PC-9 (cell line): ENCODE measurements at regions not wholly inside any gene's neighbourhood (a gene's known extent, or its start where the extent isn't known, plus 50 kb on each side); places are given as distances from the start of the nearest gene placed in this dataset.

Experiments used
- CTCF ChIP-seq: fragments of 200-600 bp; sonication (generic); conservative IDR thresholded peaks from 2 replicates; pipeline ENCODE4 v1.6.1; 2017; ENCODE audit warnings: mixed run types, antibody characterized with exemption, mild to moderate bottlenecking, moderate library complexity
- EZH2 ChIP-seq: fragments of 200-600 bp; sonication (generic); IDR thresholded peaks from 2 replicates; pipeline ENCODE4 v1.8.0; 2017; ENCODE audit warnings: antibody characterized with exemption, low read depth

- TF ChIP-seq CTCF (no peak), EZH2 (no peak)
Measured at GRCh38 chr13:97537110-97537509, 103.1 kb downstream of the RAP2A start.
